Kidney (tissue), 13 donors: ENCODE measurements at regions not wholly inside any gene's neighbourhood (a gene's known extent, or its start where the extent isn't known, plus 50 kb on each side); places are given as distances from the start of the nearest gene placed in this dataset.

Source experiments
- DNase-seq, 5 donors: peaks; one replicate each; pipeline ENCODE4 v3.0.0-alpha.2; 2013 to 2020
- FAIRE-seq: peaks from 2 replicates; lab custom pipeline; 2012; peaks lifted over from hg19 to GRCh38; lab: Jason Lieb, UNC
- H3K27ac ChIP-seq, 2 donors: one replicate each; pipeline ENCODE4 v1.7.0; 2013; ENCODE audit warnings: low read depth in 2 of 2, low read length in 2 of 2, inconsistent platforms in 1 of 2
- H3K27me3 ChIP-seq: one replicate; pipeline ENCODE4 v1.7.1; 2013; ENCODE audit warnings: low read length, inconsistent platforms; ENCODE audit not compliant: control insufficient read depth, insufficient read depth
- H3K36me3 ChIP-seq, 3 donors: one replicate each; pipeline versions ENCODE4 v1.7.0 to v1.7.1; 2013; ENCODE audit warnings: low read length in 3 of 3, control low read depth in 1 of 3, inconsistent platforms in 1 of 3; ENCODE audit not compliant: insufficient read depth in 3 of 3, control insufficient read depth in 2 of 3
- H3K4me1 ChIP-seq, 3 donors: one replicate each; pipeline versions ENCODE4 v1.7.0 to v1.7.1; 2013; ENCODE audit warnings: low read length in 3 of 3, inconsistent platforms in 1 of 3, low read depth in 1 of 3; ENCODE audit not compliant: control insufficient read depth in 2 of 3, insufficient read depth in 2 of 3
- H3K4me3 ChIP-seq, 3 donors: one replicate each; pipeline versions ENCODE4 v1.7.0 to v1.8.1; 2013; ENCODE audit warnings: low read length in 3 of 3, control low read depth in 1 of 3, inconsistent platforms in 1 of 3
- H3K9ac ChIP-seq, 3 donors: one replicate each; pipeline versions ENCODE4 v1.7.0 to v1.7.1; 2013; ENCODE audit warnings: low read length in 3 of 3, control low read depth in 1 of 3, inconsistent platforms in 1 of 3
- H3K9me3 ChIP-seq, 3 donors: one replicate each; pipeline versions ENCODE4 v1.7.0 to v1.7.1; 2013; ENCODE audit warnings: low read length in 3 of 3, control low read depth in 1 of 3, inconsistent platforms in 1 of 3; ENCODE audit not compliant: control insufficient read depth in 2 of 3, insufficient read depth in 1 of 3
- intact Hi-C: fragments of 100-400 bp; cut with DNase I; formaldehyde crosslinking; loops from one replicate; pipeline ENCODE4 v1.11.1; 2022
- TF ChIP-seq, protein P1 (sequence below): IDR thresholded peaks from 3 replicates; pipeline ENCODE4 v1.5.1; 2012; ENCODE audit warnings: mild to moderate bottlenecking, moderate library complexity, borderline replicate concordance; ENCODE audit not compliant: insufficient read depth; ENCODE audit errors: extremely low read depth
- donor health status: control.
- donor health status: control.
- donor health status: control.
- donor health status: control.
- donor health status: control.
- donor health status: DM: yes; HTN: yes; CAD: no.
- donor health status: Normal renal cell carcinoma (clear cell type).

DNA sequence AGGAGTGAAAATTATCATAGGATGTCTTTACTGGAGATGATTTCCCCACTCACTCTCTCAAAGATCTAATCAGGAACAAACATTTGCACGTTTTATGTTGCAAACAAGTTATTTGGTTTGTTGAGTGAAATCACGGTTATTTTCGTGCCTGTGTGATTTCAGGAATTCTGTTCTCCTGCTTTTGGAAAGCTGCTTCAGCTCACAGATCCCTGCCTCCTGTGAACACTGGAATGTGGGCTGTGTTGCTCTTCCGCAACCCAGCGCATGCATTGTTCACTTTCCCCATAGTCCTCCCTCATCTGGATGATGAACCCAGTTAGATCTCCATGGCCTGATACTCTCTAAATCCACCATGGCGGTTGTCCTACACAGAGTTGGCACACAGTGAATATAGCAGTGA lies 91.0 kb downstream of the PLEKHG1 start:
- Histone ChIP-seq H3K9me3 (no peaks in the 10 kb centered on the region), H3K9ac (no peak overlapping the region), H3K4me1 (peaks cover 0 to 4% (median 0%) of the 10 kb centered on the region in 3 donors), H3K36me3 (no peaks in the 10 kb centered on the region), H3K4me3 (no peak overlapping the region), H3K27ac (no peak overlapping the region), H3K27me3 (no peaks in the 10 kb centered on the region)
- FAIRE-seq, result no peak
- TF ChIP-seq, protein P1, sequence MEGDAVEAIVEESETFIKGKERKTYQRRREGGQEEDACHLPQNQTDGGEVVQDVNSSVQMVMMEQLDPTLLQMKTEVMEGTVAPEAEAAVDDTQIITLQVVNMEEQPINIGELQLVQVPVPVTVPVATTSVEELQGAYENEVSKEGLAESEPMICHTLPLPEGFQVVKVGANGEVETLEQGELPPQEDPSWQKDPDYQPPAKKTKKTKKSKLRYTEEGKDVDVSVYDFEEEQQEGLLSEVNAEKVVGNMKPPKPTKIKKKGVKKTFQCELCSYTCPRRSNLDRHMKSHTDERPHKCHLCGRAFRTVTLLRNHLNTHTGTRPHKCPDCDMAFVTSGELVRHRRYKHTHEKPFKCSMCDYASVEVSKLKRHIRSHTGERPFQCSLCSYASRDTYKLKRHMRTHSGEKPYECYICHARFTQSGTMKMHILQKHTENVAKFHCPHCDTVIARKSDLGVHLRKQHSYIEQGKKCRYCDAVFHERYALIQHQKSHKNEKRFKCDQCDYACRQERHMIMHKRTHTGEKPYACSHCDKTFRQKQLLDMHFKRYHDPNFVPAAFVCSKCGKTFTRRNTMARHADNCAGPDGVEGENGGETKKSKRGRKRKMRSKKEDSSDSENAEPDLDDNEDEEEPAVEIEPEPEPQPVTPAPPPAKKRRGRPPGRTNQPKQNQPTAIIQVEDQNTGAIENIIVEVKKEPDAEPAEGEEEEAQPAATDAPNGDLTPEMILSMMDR, result no peak
- intact Hi-C loops, result no loop called here
- DNase-seq, result peak in 1 of 5 donors; percentile 55

DNA sequence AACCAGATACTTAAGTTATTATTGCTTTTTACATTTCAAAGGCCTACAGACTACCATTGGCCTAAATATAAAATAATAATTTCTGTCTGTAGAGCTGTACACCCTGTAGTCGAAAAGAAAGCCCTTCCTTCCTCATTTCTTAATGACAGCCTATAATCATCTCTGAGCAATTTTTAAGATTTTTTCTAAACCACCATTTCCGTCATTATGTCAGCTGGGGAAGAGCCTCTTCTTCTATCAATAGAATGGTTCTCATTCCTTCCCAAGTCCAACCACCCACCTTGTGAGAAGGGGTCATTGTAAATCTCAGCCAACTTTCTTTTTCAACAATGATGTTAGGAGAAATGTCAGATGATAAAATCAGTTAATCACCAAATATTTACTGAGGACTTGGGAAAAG lies 91.8 kb downstream of the PLEKHG1 start:
- H3K9ac ChIP-seq, result no peak overlapping the region
- H3K27me3 ChIP-seq, result no peaks in the 10 kb centered on the region
- TF ChIP-seq, protein P1, result no peak
- intact Hi-C loops, result no loop called here
- no peak overlapping the region for H3K27ac ChIP-seq
- H3K9me3 ChIP-seq, result no peaks in the 10 kb centered on the region
- H3K4me3 ChIP-seq, result no peak overlapping the region
- peaks cover 0 to 4% (median 0%) of the 10 kb centered on the region in 3 donors for H3K4me1 ChIP-seq
- FAIRE-seq (no peak), DNase-seq (no peak)
- H3K36me3 ChIP-seq, result no peaks in the 10 kb centered on the region

DNA sequence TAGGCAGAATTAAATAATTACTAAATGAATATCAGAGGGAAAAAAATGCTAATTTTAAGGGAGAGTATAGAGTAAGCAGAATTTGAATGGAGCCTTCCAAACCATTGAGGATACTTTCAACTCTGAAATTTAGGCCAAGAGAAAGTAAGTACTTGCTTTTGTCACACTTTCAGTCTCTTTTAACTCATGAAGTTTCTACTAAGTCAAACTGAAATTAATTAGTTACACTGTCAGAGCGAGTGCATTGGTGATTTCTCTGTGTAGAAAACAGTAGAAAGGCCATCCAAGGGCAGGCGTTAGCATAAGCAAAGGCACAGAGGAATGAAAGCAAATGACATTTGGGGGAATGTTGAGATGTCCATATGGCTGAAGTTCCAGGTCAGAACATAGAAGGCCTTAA lies 92.9 kb downstream of the PLEKHG1 start:
- TF ChIP-seq, protein P1, result no peak
- Histone ChIP-seq H3K4me3 (no peak overlapping the region), H3K9ac (no peak overlapping the region), H3K4me1 (peaks cover 0 to 4% (median 0%) of the 10 kb centered on the region in 3 donors), H3K27me3 (no peaks in the 10 kb centered on the region), H3K9me3 (no peaks in the 10 kb centered on the region), H3K36me3 (no peaks in the 10 kb centered on the region), H3K27ac (no peak overlapping the region)
- intact Hi-C loops, result no loop called here
- no peak for FAIRE-seq
- DNase-seq, result no peak

DNA sequence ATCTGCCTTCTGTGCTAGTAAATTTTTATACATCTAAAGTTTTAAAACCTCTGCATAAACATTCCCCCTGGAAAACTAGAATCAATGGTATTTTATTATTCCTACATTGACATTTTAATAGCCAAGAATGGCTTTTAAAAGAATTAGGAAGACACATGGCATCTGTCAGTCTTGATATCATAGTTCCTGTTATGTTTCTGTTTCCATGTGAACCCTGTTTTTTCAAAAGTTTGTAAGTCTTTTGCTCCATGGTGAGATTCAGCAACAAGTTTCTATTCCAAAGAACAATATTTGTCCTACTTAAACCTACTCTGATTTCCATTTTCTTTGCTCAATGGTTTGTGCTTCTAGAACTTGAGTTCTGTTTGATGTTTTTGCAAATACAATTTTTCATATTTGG lies 95.2 kb downstream of the PLEKHG1 start:
- no peak overlapping the region for H3K4me3 ChIP-seq
- DNase-seq (no peak), FAIRE-seq (no peak)
- H3K4me1 ChIP-seq, result peaks cover 0 to 4% (median 0%) of the 10 kb centered on the region in 3 donors
- no peaks in the 10 kb centered on the region for H3K27me3 ChIP-seq
- no peaks in the 10 kb centered on the region for H3K9me3 ChIP-seq
- TF ChIP-seq, protein P1, result no peak
- intact Hi-C loops, result no loop called here
- no peak overlapping the region for H3K27ac ChIP-seq
- no peak overlapping the region for H3K9ac ChIP-seq
- no peaks in the 10 kb centered on the region for H3K36me3 ChIP-seq
